GM06990 (cell line): ENCODE measurements at regions not wholly inside any gene's neighbourhood (a gene's known extent, or its start where the extent isn't known, plus 50 kb on each side); places are given as distances from the start of the nearest gene placed in this dataset.
"Not testable (repeated sequence)": the region's sequence is repeated elsewhere in the genome, so short reads cannot be mapped to it uniquely, and the experiment has no call there.

ENCODE experiments used
- DNase-seq: peaks from one replicate; pipeline ENCODE4 v3.0.0-alpha.2; 2011; ENCODE audit not compliant: insufficient read length; ENCODE audit errors: extremely low read depth
- H3K27me3 ChIP-seq: replicated peaks from 2 replicates; pipeline ENCODE4 v1.6.0; 2011; ENCODE audit warnings: low read length; ENCODE audit not compliant: control insufficient read depth, insufficient read depth
- H3K36me3 ChIP-seq: 2 replicates; pipeline ENCODE4 v1.5.1; 2011; ENCODE audit warnings: low read length; ENCODE audit not compliant: control insufficient read depth, insufficient read depth
- H3K4me3 ChIP-seq: replicated peaks from 2 replicates; pipeline ENCODE4 v1.5.1; 2011; ENCODE audit warnings: low read depth, mild to moderate bottlenecking, control low read depth, low read length
- TF ChIP-seq, protein P1 (sequence below): IDR thresholded peaks from 2 replicates; pipeline ENCODE4 v1.5.1; 2011; ENCODE audit warnings: low read length, control low read depth, mild to moderate bottlenecking, inconsistent platforms; ENCODE audit not compliant: insufficient read depth, poor library complexity, severe bottlenecking

DNA sequence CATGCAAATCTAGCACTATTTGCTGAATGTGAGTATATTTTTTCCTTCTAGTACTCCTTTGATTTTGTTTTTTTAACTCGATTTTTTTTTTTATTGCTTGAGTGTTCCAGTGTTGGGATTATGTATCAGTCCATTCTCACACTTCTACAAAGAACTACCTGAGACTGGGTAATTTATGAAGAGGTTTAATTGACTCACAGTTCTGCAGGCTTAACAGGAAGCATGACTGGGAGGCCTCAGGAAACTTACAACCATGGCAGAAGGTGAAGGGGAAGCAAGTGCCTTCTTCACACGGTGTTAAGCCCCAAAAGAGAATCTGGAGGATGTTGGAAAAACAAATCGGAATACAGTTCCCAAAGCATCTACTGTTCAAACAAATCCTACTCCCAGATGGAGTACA is 69.1 kb downstream of the ZNF518B start:
- DNase-seq, H3K4me3 ChIP-seq, H3K27me3 ChIP-seq, H3K36me3 ChIP-seq: not testable (repeated sequence)

DNA sequence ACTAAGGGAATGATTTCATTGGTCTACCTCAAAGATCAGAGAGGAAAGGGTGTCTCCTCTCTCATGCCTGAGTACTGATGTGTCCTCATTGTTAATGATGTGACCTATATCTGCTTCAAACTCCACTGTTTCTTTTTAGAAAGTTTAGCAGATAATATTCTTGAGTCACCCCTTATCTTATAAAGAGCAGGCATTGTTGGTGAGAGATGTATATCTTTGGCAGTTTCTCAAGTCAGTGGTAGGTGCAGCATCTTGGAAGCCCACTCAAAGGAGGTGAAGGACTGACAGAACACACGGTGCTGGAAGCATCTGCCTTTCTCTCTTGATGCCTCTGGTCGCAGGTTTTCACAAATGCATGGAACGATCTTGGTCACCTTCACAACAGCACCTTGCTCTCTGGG is 71.2 kb downstream of the ZNF518B start:
- no peak for DNase-seq
- Histone ChIP-seq H3K27me3 (no peaks in the 10 kb centered on the region; the same call in 1 of the 2 replicates), H3K36me3 (no peaks in the 10 kb centered on the region), H3K4me3 (no peak overlapping the region)
- TF ChIP-seq, protein P1, sequence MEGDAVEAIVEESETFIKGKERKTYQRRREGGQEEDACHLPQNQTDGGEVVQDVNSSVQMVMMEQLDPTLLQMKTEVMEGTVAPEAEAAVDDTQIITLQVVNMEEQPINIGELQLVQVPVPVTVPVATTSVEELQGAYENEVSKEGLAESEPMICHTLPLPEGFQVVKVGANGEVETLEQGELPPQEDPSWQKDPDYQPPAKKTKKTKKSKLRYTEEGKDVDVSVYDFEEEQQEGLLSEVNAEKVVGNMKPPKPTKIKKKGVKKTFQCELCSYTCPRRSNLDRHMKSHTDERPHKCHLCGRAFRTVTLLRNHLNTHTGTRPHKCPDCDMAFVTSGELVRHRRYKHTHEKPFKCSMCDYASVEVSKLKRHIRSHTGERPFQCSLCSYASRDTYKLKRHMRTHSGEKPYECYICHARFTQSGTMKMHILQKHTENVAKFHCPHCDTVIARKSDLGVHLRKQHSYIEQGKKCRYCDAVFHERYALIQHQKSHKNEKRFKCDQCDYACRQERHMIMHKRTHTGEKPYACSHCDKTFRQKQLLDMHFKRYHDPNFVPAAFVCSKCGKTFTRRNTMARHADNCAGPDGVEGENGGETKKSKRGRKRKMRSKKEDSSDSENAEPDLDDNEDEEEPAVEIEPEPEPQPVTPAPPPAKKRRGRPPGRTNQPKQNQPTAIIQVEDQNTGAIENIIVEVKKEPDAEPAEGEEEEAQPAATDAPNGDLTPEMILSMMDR, result no peak

DNA sequence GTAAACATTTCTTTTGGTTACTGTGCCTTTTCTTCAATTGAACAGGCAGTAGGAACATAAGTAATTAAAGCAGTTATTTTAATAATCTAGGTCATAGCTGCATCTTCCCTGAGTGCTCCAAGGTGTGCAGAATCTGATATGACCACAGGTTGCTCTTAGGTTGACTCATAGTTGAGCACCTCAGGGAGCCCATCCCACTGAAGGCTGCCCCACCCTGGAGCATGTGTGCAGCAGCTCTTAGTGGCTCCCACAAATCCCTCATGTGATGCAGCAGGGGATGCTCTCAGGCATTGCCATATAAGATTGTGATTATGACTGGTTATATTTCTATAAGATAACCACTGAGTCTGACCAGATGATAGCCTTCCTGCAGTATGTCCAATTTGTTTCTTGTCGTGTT is 72.3 kb downstream of the ZNF518B start:
- H3K36me3 ChIP-seq, result no peaks in the 10 kb centered on the region
- H3K4me3 ChIP-seq, result no peak overlapping the region
- DNase-seq, result no peak
- no peaks in the 10 kb centered on the region; the same call in 1 of the 2 replicates for H3K27me3 ChIP-seq
- TF ChIP-seq, protein P1, result no peak

DNA sequence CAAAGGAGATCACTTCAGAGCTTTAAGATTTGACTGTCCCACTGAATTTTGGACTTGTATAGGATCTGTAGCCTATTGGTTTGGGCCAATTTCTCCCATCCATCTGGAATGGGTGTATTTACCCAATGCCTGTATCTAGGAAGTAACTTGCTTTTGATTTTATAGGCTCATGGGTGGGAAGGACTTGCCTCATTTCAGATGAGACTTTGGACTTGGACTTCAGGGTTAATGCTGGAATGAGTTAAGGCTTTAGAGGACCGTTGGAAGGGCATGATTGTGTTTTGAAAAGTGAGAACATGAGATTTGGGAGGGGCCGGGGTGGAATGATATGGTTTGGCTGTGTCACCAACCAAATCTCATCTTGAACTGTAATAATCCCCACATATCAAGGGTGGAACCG is 73.8 kb downstream of the ZNF518B start:
- Histone ChIP-seq H3K36me3 (no peaks in the 10 kb centered on the region), H3K27me3 (no peaks in the 10 kb centered on the region; the same call in 1 of the 2 replicates), H3K4me3 (no peak overlapping the region)
- TF ChIP-seq, protein P1, result no peak
- no peak for DNase-seq

DNA sequence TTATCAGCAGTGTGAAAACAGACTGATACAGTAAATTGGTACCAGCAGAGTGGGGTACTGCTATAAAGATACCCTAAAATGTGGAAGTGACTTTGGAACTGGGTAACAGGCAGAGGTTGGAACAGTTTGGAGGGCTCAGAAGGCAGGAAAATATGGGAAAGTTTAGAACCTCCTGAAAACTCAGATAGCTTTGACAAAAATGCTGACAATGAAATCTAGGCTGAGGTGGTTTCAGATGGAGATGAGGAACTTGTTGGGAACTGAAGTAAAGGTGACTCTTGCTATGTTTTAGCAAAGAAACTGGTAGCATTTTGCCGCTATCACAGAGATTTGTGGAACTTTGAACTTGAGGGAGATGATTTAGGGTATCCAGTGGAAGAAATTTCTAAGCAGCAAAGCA is 75.1 kb downstream of the ZNF518B start:
- not testable (repeated sequence) for H3K4me3 ChIP-seq, DNase-seq

DNA sequence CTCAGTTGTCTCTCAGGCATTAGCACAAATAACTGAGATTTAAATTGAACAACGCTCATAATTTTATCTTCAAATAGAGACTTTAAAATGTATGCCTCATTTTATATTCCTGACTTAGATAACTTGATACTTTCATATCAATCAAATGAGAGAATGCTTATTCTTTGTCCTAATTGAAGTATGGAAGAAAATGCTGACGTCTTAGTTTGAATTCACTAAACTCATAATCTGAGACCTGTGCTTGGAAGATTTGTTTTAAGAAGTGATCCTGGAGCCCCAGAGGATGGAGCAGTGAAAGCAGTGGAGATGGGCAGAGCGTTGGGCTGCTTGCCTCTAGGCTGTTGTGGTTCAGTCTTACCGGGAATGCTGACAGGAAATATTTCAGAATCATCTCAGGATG is 76.1 kb downstream of the ZNF518B start:
- H3K36me3 ChIP-seq, result no peaks in the 10 kb centered on the region

More for the DNA sequence above, 75.1 kb downstream of the ZNF518B start:
- not testable (repeated sequence) for H3K36me3 ChIP-seq, H3K27me3 ChIP-seq

More for the DNA sequence above, 76.1 kb downstream of the ZNF518B start:
- TF ChIP-seq, protein P1, result no peak
- Histone ChIP-seq H3K4me3 (no peak overlapping the region), H3K27me3 (no peaks in the 10 kb centered on the region; the same call in 1 of the 2 replicates)
- DNase-seq, result no peak
